Occipital lobe (tissue), 1 donor: ENCODE measurements at regions not wholly inside any gene's neighbourhood (a gene's known extent, or its start where the extent isn't known, plus 50 kb on each side); places are given as distances from the start of the nearest gene placed in this dataset.
"Not testable (repeated sequence)": the region's sequence is repeated elsewhere in the genome, so short reads cannot be mapped to it uniquely, and the experiment has no call there.

Source experiments
- DNase-seq: peaks from one replicate; lab custom pipeline; 2025; lab: John Stamatoyannopoulos, UW

GRCh38 chr7:156039971-156040677, 227.9 kb upstream of the SHH start:
- no peak for DNase-seq

GRCh38 chr7:156039194-156039593, 226.9 kb upstream of the SHH start:
- no peak for DNase-seq

GRCh38 chr7:156038345-156038744, 226.1 kb upstream of the SHH start:
- DNase-seq: no peak

- no peak for DNase-seq
Measured at GRCh38 chr7:156036153-156036552, 223.9 kb upstream of the SHH start.

GRCh38 chr7:156035387-156035786, 223.1 kb upstream of the SHH start:
- not testable (repeated sequence) for DNase-seq

GRCh38 chr7:156034397-156034796, 222.1 kb upstream of the SHH start:
- DNase-seq: no peak

- DNase-seq: no peak
Measured at GRCh38 chr7:156032973-156033372, 220.7 kb upstream of the SHH start.

- DNase-seq: no peak
Measured at GRCh38 chr7:156031679-156032478, 219.6 kb upstream of the SHH start.

GRCh38 chr7:156029460-156030007, 217.3 kb upstream of the SHH start:
- no peak for DNase-seq

GRCh38 chr7:156028521-156028920, 216.3 kb upstream of the SHH start:
- DNase-seq: no peak

- DNase-seq: no peak
Measured at GRCh38 chr7:156027821-156028220, 215.6 kb upstream of the SHH start.

GRCh38 chr7:156026603-156027002, 214.3 kb upstream of the SHH start:
- DNase-seq: no peak

GRCh38 chr7:156026076-156026600, 213.9 kb upstream of the SHH start:
- no peak for DNase-seq

GRCh38 chr7:156025675-156026074, 213.4 kb upstream of the SHH start:
- no peak for DNase-seq

GRCh38 chr7:156024201-156024600, 211.9 kb upstream of the SHH start:
- DNase-seq: no peak

- no peak for DNase-seq
Measured at GRCh38 chr7:156022483-156023459, 210.5 kb upstream of the SHH start.

- DNase-seq: no peak
Measured at GRCh38 chr7:156021471-156021870, 209.2 kb upstream of the SHH start.

- no peak for DNase-seq
Measured at GRCh38 chr7:156020566-156020965, 208.3 kb upstream of the SHH start.

GRCh38 chr7:156019776-156020565, 207.7 kb upstream of the SHH start:
- no peak for DNase-seq

GRCh38 chr7:156019308-156019707, 207.0 kb upstream of the SHH start:
- no peak for DNase-seq
